Dedifferentiated amniotic fluid mesenchymal stem cell (primary cell): ENCODE measurements at regions not wholly inside any gene's neighbourhood (a gene's known extent, or its start where the extent isn't known, plus 50 kb on each side); places are given as distances from the start of the nearest gene placed in this dataset.

Source experiments
- DNase-seq: peaks from one replicate; pipeline ENCODE4 v3.0.0-alpha.2; 2016; ENCODE audit errors: extremely low spot score

DNA sequence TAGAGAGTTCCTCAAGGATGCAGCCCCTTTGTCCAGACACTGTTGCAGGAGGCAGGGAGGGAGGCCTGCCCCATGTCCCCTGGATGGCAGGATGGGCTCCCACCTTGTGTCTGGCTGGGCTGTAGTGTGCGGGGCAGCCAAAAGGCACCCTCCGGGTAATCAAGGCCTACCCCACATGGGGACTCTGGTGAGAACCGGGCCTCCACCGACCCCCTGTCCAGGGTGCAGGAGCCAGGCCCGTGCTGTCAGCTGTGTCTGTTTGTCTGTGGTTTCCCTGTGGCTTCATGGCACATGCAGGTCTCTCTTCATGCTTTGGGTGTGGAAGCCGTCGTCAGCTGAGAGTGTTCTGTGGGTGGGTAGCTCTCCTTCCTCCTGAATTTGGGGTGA, 1240.9 kb downstream of the BRD1 start:
- DNase-seq: no peak

- DNase-seq: no peak
Observed at GRCh38 chr22:48585916-48586798, 1241.5 kb downstream of the BRD1 start.

DNA sequence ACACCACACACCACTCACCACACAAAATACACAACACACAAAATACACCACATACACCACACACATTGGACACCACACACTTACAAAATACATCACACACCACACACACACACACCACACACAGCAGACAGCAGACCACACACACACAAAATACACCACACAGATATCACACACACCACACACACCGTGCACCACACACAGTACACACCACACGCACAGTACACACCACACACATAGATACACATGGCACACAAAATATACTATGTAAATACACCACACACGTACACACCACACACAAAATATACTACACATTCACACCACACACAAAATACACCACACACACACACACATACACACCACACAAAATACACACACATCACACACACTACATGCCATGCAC, 1243.5 kb downstream of the BRD1 start:
- no peak for DNase-seq

- no peak for DNase-seq
Observed at GRCh38 chr22:48581796-48582469, 1245.7 kb downstream of the BRD1 start.

DNA sequence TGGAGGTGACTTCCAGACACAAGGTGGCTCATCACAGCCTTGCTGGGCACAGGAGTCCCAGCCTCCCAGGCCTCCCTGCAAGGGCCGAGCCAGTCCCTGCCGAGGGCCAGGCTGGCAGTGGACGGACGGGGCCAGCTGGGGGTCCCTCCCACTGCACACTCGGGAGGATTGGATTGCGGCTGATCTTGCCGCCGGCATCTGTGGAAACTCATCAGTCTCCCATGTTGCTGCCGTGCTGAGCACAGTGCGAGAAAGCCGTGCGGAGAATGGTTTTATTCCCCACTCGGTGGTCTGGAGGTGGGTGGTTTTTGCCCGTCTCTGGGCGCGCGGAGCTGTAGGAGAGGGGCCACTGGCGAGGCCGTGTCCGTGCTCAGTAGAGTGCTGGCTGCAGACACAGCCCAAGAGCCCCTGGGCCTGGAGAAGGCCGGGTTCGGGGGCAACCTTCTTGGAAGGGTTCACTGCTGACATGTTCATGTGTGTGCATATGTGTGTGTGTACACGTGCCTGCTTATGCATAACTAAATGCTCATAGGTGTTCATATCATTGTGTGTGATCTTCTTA, 1246.4 kb downstream of the BRD1 start:
- no peak for DNase-seq

DNA sequence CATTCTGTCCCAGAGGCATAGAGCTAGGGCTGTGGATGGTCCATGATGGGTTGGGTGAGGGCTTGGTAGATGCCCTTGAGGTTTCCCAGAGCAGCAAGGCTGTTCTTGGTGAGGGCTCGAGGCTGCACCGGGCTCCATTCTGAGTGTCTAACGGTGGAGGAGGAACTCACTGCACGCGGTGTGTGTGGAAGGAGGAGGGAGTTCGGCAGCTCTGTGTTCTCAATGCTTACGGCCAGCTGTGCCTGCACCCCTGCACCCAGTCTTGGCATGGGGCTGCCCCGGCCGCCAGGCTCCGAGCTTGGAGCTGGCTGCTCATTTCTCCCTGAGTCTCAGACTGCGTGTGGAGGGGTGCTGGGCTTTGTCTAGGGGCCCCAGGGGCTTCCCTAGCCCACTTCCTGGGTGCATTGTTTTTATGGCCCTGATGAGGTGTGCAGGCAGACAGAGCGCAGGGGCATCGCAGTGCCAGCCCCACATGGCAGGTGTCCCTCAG, 1247.1 kb downstream of the BRD1 start:
- DNase-seq: no peak

GRCh38 chr22:48579928-48580309, 1247.8 kb downstream of the BRD1 start:
- no peak for DNase-seq

- DNase-seq: no peak
Observed at GRCh38 chr22:48579043-48579927, 1248.4 kb downstream of the BRD1 start.

DNA sequence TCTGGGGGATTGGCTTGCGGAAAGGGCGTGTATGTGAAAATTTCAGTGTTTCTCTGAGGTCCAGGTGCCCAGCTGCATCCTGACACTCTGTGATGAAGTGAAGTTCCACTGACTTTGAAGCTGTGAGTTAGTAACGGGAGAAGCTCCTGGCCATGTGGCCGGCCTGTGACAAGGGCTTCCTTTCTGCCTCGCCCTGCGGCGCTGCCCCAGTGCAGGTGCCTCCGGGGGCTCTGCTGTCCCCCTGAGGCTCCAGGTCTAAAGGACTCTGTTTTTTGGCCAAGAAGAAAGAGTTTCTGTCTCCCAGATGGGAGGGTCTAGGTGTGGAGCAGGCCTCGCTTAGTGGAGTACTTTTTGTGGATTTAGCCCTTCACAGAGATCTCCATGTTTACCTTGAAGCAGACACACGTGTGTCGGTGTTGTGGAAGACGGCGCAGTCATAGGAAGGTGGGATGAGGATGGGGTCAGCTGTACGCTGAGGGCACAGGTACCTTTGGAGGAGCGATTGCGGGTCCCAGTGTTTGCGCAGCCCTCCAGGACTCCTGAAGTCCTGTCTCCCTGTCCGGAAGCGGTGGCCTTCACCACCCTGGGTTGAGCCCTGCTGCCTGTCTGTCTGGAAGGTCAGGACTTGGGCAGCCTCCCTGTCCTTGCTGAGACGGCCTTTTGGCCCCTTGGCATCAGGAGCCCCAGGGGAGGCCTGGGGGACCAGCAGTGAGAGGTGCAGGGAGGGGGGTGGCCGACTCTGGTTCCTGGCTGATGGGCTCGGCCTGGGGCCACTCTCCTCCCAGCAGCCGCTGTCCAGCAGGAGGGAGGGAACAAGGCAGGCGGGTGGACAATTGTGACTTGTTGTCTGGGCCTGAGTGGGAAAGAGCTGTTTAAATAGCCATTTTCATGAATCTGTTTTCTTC, 1249.3 kb downstream of the BRD1 start:
- no peak for DNase-seq

- no peak for DNase-seq
Observed at GRCh38 chr22:48577691-48578090, 1250.0 kb downstream of the BRD1 start.

DNA sequence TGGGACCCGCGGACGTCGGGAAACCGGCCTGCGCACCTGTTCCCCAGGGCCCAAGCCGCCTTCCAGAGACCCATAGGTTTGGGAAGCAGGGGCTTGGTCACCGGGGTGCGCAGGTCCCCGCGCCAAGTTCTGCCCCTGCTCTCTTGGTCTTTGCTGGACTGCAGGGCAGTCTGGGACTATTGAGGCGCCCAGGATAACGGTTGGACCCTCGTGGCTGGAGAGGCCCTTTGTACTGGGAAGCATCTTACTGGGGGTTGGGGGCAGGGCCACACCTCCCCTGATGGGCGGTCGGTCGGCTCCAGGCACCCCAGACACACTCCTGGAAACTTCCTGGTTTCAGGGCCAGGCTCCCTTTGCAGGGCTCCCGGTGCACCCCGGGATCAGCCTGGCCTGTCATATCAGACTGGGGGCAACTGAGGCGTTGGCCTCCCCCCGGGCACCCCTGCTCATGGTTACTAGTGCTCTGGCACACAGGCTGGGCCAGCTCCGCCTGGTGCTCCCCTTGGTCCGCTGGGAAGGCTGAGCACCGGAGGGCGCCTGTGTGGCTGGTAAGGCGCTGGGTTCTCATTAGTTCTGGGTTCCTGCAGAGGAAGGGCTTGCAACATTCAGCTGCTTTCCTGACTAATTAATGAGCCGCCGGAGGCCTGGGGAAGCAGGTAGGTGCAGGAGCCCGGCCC, 1250.5 kb downstream of the BRD1 start:
- no peak for DNase-seq

DNA sequence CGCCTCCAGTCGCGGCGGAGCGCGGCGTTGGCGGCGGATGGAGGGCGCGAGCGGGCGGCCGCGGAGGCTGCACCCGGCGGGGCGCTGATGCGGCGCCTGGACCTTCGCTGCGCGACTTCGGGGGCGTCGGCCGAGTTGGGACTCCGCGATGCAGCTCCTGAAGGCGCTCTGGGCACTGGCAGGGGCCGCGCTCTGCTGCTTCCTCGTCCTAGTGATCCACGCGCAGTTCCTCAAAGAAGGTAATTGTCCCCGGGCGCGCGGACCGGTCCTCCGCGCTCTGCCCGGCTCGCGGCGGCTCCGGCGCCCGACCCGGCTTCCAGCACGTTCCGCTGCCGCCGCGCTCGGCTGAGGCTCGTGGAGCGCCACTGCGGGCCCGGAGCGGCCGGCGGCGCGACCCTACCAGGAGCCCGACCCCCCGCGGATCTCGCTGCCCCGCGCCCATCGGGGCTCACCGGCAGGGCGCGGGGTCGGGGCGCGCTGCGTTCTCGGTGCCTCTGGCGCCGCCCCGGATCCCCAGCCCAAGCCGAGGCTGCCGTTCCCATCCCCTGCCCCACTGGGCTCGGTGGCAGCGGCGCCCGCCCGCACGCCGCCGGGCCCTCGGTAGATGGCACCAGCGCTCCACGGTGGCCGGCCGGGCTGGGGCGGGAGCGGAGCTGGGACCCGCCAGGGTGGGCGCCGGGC, 1251.2 kb downstream of the BRD1 start:
- no peak for DNase-seq

DNA sequence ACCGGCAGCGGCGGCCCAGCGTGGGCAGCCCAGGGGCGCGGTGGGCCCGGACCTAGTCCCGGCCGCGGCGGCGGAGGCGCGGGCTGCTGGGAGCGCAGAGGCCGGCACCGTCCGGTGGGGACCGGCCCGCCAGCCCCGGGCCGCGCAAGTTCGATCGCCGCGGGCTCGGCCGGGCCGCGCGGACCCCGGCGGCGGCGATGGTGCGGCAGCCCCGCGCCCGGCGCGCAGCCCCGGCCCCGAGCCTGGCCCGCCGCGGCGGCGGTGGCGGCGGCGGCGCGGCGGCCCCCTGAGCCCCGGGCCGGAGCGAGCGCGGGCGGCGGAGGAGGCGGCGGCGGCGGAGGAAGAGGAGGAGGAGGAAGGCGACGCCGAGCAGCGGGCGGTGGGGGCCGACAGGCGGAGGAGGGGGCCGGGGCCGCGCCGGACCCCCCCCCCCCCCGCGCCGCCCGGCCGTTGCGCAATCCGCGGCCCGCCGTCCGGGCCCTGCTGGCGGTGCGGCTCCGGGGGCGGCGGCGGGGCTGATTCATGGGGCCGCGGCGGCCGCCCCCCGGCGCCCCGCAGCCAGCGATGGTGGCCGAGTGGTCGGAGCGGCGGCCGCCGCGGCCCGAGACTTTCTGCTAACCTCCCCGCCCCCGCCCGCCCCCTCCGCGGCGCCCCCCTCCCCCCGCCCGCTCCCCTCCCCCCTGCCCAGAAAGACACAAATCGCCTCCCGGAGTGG, 1251.9 kb downstream of the BRD1 start:
- no peak for DNase-seq

DNA sequence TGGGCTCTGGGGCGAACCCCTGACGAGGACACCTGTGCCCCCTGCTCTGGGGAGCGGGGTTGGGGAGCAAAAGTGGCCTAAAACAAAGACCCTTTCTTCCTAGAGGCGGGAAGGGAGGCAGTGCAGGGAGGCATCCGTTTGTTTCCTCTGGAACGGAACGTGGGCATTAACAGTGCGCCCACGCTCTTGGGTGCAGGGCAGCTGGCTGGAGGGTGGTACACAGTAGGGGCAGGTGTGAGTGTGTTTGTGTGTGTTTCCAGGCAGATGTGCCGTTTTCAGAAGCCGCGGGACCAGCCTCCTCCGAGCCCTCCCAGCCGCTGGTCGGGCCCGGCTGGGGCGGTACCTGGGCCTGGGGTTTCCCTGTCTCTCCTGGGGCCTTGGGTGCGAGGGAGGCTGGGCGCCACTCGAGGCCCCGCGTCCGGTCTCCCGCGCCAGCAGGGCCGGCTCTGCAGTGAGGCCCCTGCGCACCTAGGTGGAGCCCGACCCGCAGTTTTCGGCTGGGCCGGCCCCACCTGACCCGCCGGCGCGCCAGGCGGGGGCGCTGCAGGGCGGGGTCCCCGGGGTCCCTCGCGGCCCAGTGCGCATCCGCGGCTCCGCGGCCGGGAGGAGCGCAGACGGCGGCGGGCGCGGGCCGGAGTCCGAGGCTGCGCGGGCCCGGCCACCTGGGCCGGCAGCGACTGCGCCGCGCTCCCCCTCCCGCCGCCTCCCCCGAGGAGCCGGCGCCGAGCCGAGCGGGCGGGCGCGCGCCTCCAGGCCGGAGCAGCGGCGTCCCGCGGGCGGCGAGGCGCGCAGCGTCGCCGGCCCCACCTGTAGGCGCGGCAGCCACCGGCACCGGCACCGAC, 1252.7 kb downstream of the BRD1 start:
- DNase-seq: no peak

DNA sequence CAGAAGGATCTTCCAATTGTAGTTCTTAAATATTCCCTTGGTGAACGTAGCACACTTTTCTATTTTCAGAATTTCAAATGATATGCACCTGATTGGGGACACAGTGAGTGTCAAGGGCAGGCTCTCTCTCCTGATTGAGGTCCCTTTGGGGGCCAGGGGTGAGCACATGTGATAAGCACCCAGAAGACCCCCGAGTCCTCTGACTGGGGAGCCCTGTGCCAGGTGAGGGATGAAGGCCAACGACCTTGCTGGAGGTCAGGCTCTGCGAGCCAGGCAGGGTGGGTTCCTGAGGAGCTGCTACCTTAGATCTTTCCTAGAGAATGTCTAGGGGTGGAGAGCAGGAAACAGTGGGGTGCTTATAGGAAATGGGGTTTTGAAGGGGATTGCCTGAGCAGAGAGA, 1253.9 kb downstream of the BRD1 start:
- DNase-seq: no peak

DNA sequence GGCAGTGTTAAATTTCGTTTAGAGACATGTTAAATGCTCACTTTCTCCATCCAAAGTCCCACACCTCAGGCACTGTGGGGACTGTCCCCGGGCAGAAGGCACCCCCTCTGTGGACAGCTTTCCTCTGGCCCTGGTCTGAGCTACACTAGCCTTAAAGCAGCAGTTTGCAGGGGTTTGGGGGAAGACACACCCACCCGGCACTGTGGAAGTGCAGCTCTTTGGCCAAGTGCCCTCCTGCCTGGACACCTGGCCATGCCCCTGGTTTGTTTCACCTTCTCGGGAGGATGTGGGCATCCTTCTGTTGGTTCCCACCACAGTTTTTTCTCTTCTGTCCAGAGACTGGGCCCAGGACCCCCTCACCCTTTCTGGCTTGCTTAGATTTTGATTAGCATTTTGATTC, 1254.7 kb downstream of the BRD1 start:
- no peak for DNase-seq

- no peak for DNase-seq
Observed at GRCh38 chr22:48570912-48571311, 1256.8 kb downstream of the BRD1 start.
